ENCODE measurements at regions not wholly inside any gene's neighbourhood (a gene's known extent, or its start where the extent isn't known, plus 50 kb on each side); places are given as distances from the start of the nearest gene placed in this dataset.
"Not testable (repeated sequence)": the region's sequence is repeated elsewhere in the genome, so short reads cannot be mapped to it uniquely, and the experiment has no call there.

DNA sequence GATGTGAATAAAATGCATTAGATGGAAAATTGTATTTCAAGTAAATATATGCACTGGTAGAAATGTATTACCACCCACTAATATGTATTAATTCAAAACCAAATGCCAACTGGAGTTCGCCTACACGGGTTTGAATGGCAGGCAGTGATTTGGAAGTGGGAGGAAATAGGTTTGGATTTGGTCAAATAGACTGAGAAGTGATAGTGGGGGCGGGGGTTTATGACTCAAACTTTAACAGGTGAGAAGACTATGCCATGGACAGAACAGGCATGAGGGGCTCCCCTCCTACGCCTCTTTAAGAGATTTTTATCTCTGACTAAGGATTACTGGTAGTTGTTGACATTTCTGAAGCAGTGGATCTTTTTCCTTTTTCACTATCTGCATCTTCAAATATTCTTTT lies 677.8 kb downstream of the NTRK3 start:
- DNase-seq (ENCODE audit: low read depth in 3 of 3) = no peak

DNA sequence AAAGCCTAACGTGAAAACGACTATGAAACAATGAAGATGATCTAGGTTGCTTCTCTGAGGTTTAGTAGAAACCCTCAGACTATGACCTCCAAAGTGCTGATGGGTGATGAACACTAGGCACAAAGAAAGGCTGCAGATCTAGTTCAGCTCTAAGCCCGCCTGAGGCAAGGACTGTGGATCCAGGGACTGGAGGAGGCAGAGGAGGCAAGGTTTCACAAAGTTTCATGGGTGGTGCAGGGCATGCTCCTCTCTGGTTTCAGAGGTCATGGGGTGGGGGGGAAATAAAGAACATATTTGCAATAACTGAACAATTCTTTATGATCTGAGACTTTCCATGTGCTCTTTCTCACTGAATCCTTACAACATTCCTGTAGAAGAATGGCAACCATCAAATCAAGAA lies 679.2 kb downstream of the NTRK3 start:
- no peak for DNase-seq (ENCODE audit: low read depth in 3 of 3)

DNA sequence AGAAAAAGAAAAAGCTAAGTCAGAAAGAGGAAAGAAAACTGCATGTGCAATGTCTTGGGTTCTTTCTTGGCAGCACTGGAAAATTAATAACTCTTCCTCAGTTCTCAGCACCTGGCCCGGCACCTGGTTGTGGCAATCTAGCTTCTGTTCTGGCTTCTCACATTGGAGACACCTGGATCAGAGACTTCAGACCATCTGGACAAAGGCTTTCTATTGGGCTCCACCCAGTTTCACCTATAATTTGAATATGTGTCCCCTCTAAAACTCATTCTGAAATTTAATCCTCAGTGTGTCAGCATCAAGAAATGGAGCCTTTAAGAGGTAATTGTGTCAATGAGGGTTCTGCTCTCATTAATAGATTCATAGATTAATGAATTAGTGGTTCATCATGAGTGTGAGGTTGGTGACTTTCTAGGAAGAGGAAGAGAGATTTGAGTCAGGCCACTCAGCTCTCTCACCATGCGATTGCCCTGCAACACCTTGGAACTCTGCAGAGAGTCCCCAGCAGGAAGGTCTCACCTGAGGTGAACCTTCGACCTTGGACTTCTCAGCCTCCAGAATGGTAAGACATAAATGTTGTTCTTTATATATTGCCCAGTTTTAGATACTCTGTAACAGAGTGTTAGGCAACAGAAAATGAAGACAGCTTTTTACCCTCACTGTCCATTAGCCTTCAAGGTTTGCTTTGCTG lies 679.9 kb downstream of the NTRK3 start:
- DNase-seq (ENCODE audit: low read depth in 3 of 3) = no peak

DNA sequence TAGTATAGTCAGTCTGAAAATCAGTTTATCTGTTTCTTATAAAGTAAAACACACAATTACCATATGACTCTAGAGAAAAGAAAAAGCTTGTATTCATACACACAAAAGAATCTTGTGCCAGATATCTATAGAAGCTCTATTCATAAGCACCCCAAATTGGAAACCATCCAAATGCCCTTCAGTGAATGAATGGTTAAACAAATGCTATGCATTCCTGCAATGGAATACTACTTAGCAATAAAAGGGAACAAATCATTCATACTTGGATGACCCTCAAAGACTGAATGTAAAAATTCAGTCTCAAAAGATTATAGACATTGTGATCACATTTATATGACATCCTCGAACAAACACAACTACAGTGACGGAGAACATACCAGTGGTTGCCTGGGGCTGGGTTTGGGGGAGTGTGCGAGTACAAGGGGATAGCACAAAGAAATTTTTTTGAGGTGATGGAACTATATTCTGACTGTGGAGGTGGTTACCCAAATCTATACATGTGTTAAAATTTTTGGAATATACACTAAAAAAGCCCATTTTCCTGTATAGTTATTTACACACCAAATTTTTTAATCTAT lies 680.6 kb downstream of the NTRK3 start:
- no peak for DNase-seq (ENCODE audit: low read depth in 3 of 3)

DNA sequence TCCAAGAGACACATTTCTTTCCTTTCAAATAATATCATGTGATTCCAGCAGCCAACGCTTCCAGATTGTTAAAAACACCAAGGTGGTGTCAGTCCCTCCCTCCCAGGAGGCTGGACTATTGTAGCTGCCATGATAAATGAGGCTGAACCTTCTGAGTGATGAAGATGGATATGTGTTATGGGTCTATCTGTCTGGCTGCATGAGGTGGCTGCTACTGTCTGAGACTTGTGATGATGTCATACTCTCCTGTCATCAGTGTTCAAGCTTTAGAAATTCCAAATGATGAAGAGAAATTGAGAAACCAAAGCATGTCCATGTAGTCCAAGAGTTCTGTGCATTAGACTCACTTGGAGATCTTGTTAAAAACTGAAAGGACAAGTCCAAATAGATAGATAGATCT lies 683.0 kb downstream of the NTRK3 start:
- no peak for DNase-seq (ENCODE audit: low read depth in 3 of 3)

DNA sequence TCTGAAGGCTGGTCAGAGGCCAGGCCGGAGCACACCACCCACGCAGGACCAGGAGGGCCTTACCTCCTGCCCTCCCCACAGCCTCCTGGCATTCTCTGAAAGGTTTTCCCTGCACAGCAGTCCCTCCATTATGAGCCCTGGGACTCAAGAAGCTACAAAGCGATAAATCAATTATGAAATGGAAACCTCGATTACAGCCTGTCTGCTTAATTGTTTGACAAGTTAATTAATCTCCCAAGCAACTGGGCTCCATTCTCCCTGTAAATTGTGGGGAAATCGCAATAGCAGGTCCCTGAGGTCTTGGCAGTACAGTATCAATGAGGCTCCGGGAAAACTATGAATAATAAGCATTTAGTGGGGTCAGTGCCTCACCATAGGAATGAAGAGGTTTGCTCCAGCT lies 683.5 kb downstream of the NTRK3 start:
- no peak for DNase-seq (ENCODE audit: low read depth in 3 of 3)

DNA sequence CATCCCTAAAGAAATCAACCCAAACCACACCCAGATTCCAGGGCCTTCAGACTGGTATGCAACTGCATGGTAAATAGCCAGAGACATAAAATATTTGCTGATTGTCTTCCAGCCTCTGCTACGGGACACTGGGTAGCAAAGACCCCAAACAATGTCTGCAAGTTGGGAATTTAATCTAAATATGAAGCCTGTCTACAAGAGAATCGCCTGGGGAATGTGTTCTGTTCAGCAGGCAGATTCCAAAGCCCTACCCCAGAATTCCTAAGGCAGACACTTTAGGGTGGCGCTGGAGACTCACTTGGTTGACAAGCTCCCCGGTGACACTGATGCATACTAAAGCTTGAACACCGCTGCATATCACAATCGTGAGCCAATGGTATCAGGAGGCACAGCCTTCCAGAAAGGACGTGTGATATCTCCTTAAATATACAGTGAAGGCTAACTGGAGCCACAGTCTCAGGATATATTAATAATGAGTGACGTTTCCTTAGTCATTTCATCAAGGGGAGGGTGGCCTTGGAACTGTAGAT lies 684.1 kb downstream of the NTRK3 start:
- DNase-seq (ENCODE audit: low read depth in 3 of 3) = no peak

DNA sequence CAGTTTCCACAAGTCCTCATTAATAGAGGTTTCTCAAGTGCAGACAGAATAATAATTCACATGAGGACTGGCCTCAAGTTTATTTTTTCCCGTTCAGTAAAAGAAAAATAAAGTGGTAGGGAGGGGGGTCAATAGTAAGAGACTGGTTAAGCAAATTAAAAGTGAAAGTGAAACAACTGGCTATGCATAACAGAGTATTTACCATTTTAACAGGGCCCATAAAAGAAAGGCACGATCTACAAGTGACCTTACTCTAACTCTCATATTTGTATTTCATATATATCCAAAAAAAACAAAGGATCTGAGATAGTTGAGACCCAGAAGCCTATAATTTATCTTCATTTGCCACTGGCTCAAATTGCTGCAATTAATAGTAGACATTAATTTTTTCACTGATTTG lies 686.3 kb downstream of the NTRK3 start:
- DNase-seq (ENCODE audit: low read depth in 3 of 3) = no peak

DNA sequence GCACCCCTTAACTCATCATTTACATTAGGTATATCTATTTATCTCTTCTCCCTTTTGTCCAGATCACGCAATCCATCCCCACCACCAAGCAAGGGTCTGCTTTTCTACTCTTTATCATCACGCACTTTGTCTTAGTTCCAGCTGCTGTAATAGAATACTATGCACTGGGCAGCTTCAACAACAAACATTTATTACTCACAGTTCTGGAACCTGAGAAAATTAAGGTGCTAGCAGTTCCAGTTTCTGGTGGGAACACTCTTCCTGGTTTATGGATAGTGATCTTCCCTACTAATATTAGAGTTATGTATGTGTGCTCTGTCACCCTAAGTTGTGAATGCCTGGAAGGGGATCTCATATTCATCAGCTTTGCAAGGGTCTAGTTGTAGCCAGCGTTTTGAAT lies 687.0 kb downstream of the NTRK3 start:
- no peak for DNase-seq (ENCODE audit: low read depth in 3 of 3)

DNA sequence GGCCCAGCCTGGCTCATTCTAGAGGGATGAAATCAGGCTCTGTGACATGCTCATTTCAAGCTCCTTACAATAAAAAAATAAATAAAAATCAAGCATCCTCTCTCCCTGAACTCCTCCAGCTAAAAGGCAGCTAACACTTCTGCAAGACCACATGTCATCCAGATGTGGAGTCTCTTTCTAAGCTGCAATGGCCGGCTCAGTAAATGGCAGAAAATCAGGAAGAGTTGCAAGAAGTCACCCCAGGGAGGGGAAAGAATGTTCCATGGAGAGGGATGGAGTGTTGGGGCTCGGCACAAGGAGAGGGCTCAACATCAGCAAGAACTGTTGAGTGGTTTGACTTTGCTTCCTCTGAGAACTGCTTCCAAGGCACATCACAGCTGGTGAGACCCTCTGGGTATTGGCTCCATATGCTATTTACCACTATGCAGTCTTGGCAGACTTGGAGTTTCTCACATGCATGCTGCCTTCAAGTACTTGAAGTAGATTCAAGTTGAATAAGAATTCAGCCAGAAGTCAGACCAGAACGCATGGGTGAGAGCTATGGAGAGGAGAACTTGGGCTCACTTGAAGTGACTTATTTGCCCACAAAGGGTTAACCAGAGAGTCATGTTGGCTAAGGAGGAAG lies 689.0 kb downstream of the NTRK3 start:
- DNase-seq (ENCODE audit: low read depth in 3 of 3) = no peak

DNA sequence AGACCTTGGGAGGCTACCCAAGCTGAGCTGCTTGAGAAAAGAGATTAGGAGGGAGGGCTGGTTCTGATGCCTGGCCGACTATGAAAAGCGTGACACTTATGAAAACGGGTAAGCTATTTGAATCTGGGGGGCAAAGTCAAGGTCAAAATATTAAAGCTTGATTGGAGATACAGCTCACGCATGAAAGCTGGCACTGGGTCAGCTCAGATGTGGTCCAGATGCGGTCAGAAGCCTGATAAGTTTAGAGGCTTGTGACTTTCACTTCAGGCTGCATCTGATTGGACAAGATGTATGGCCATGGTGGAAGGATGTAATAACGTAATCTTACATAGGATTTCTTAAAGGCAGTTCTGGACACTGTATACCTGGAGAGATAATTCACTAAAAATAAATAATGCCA lies 690.3 kb downstream of the NTRK3 start:
- no peak for DNase-seq (ENCODE audit: low read depth in 3 of 3)

DNA sequence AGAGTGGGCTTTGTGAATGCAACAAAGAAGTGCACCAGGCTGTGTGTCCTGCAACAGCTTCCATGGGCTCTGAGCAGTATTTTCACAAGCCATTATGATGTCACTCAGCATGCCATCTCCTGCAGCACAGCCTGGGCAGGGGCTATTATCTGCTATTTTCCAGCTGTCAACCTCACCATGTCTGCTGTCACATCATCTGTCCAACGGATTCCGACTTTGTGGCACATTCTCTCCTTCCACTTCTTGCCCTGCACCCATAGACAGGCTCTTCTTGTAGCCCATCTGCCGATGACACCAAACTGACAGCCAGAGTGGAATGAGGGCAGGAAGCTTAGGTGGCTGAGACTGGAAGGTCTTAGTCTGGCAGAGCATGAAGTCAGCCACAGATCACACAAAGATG lies 691.9 kb downstream of the NTRK3 start:
- no peak for DNase-seq (ENCODE audit: low read depth in 3 of 3)

DNA sequence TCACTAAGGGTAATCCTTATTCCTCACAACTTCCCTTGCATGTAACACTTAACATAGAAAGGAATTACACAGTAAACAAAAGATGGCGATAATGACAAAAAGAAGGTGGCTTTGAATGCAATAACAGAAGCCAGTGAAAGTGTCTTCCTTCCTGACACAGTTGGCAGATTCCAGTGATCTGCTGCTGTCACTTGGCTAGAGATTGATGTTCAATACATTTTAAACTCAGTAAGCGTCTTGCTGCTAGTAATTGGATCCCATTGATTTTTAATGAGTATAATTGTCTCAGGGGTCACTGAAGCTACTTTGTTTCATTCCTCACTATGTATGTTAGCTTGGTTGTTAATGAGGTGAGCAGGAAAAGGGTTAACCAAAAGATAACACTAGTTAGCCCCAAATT lies 692.7 kb downstream of the NTRK3 start:
- DNase-seq (ENCODE audit: low read depth in 3 of 3) = no peak

DNA sequence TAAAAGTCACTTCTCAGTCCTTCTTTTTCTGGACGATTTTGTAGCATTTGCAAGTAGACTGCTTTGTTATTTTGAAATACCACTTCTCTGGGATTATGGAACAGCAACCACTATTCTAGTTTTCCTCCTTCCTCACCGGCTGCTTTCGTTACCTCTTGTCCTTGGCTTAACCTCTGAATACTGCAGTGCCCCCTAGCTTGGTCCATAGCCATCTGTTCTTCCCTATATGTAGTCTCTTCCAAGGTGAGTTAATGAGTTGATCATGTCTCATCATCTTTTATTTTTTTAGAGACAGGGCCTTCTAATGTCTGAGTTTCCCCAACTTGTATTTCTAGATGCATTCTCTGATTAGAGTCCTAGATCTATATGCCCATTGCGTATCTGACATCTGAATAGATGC lies 694.3 kb downstream of the NTRK3 start:
- no peak for DNase-seq (ENCODE audit: low read depth in 3 of 3)

DNA sequence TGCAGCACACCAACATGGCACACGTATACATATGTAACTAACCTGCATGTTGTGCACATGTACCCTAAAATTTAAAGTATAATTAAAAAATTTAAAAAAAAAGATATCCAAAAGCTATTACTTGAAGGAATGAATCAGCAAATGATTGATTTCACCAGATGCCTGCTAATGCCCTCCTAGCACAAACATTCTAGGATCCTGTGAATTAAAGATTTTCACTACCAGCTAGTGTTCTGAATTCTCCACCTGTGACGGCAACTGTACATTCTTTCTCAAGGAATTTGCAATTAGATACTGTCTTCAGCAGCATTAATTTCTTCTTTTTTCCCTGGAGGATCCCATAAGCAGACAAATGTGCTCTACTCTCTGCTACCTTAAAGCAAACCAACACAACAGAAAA lies 694.9 kb downstream of the NTRK3 start:
- DNase-seq (ENCODE audit: low read depth in 3 of 3) = no peak

DNA sequence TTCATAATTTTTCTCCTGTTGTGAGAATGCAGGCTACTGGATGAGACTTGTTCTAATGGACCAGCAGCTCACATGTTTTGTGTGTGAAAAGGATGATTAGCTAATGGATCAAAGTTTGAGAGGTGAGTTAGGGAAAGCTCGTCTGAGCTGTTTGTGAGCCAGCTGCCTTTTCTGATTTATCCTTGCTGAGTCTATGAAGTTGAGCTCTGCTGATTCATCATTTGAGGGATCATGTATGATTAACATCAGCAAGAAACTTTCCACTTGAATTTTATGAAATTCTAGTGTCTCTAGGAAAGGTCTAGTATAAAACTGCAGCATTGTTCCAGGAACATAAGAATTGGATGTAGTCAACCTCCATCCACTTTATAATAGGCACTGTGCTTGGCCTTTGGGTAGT lies 698.7 kb downstream of the NTRK3 start:
- no peak for DNase-seq (ENCODE audit: low read depth in 3 of 3)

DNA sequence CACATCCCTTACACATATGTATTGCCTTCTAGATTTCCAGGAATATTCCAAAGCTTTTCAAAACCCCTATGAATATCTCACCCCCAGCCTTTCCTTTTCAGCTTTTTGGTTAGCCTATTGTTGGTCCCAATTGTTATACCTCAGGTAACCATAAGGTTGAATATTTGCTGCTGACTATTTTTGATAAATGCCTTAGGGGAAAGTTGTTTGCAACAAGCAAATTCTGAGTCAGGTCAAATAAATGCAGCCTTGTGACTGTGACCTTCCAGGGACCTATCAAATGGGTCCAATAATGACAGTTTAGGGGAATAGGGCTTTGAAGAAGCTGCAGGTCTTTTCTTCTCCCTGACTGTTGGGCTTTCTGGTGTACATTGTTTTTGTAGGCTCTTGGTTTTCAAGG lies 699.7 kb downstream of the NTRK3 start:
- no peak for DNase-seq (ENCODE audit: low read depth in 3 of 3)

DNA sequence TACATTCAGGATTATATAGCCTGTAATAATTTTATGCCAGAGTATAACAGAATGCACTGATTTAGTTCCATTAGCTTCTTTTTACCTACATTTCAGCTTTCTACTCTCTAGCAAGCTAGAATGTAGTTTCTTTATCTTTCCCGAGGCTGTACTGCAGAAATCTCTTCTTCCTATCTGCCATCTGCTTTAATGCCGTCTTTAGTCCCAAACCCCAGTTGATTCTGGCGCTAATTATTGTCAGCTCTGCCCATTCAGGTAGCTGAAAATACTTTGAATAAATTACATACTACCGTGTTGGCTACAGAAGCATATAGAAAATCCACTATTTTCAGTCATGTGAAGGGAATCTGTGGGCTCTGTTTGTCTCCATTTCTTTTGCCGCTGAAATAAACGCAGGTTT lies 706.7 kb downstream of the NTRK3 start:
- DNase-seq (ENCODE audit: low read depth in 3 of 3) = no peak

DNA sequence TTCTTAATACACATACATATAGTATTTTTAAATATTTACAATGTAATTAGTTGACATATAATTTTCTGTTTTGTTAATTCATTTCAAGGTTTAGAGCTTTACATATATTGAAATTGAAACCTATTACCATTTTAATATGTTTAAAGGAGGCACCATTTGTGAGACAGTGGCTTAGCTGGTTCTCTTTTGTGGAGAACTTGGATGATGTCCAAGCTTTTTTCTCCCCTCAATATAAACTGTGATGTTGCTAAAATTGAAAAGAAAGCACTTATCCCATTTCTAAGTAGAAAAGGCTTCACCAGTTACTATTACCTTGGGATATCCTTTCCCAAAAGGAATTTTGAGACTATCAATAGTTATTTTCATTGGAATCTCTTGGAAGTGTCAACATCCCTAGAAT lies 707.2 kb downstream of the NTRK3 start:
- no peak for DNase-seq (ENCODE audit: low read depth in 3 of 3)

DNA sequence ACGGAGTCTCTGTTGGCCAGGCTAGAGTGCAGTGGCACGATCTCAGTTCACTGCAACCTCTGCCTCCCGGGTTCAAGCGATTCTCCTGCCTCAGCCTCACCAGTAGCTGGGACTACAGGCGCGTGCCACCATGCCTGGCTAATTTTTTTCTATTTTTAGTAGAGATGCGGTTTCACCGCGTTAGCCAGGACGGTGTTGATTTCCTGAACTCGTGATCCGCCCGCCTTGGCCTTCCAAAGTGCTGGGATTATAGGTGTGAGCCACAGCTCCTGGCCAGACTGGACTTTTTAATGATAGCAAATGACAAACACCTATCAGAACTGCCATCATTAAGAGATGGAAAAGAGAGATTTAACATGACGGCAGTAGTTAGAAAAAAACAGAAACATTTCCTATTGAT lies 707.9 kb downstream of the NTRK3 start:
- not testable (repeated sequence) for DNase-seq (ENCODE audit: low read depth in 3 of 3)

DNA sequence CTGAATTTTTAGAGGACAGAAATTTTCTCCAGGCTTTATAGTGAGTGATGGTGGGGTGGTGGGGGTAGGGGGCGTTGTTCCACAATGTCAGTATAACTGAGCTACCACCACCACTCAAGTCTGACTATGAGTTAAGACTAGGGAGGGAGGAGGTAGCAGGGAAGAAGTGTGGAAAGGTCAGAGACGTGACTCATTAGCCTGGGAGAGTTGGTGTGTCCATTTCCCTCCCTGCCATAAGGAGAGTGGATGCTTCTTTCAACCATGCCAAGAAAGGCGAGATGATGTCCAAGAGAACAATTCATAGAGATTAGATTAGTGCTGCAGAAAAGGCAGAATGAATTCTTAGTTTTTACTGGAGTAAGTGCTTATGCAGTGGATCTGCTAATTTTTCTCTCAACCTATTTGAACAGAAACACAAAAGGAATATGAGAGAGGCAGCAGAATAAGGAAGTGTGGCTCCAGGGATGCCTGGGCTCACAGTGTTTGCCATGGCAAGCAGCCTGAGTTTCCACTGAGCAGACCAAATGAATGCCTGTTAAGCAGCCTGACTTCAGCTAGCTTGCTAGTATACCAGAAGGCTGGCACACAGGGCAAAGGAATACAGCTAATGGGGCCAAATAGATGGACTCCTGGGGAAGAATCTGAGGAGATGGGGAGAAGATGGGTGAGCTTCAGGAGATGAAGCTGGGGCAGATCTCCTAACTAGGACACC lies 708.9 kb downstream of the NTRK3 start:
- no peak for DNase-seq (ENCODE audit: low read depth in 3 of 3)

DNA sequence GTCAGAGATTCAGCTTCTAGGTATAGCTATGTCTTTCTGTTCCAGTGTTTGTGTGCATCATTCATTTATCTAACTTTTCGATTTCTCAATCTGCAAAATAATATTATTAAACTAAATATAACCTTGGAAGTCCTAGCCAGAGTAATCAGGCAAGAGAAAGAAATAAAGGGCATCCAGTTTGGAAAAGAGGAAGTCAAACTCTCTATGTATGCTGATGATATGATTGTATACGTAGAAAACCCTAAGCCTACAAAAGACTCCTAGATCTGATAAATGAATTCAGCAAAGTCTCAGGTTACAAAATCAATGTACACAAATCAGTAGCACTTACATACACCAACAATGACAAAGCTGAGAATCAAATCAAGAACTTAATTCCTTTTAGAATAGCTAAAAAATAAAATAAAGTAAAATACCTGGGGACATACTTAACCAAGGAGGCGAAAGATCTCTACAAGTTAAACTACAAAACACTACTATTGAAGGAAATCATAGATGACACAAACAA lies 718.2 kb downstream of the NTRK3 start:
- no peak for DNase-seq (ENCODE audit: low read depth in 3 of 3)

DNA sequence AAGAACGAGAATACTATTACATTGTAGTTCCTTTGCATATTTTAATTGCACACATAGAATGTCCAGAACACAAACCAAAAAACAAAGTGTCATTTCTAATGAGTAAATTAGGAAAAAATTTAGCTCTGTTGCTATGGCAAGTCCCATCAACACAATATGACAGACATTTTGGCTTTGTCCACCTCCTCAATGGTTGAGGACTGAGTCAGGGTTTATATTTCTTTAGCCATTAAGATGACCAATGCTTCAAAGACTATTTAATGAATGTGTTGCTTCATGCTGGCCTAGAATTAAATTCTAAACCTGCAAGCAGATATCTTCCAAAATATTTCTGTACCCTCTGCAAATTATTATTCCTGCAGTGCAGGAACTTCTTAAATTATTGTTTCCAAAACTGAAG lies 719.2 kb downstream of the NTRK3 start:
- DNase-seq (ENCODE audit: low read depth in 3 of 3) = no peak

All from stimulated activated CD4-positive, alpha-beta T cell treated with anti-CD3 and anti-CD28 coated beads, TNF-alpha, amount 100 ng/mL, for 4 hours (primary cell).